ENCODE measurements at regions not wholly inside any gene's neighbourhood (a gene's known extent, or its start where the extent isn't known, plus 50 kb on each side); places are given as distances from the start of the nearest gene placed in this dataset.

DNA sequence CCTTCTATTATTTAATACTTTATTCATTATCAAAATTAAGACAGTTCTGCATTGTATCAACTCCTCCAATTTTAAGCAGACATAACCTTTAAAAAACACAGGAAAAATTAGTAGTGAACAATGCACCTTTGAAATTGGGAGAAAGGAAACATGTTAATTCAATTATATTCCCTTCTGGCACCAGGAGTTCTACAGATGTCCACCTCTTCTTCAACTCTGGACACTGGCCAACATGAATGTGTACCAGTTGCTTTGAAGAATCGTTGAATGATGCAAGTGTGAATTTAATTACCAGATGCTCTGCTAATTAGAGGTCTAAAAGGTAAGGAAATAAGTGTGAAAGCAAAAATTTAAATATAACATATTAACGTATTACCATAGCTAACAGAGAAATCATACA, 206.7 kb upstream of the IGFBP3 start:
- TF ChIP-seq SIN3A (IDR thresholded peaks at IDR 0.05; ENCODE audit: low read depth, low read length) = no peak
- TF ChIP-seq TAF1 (IDR thresholded peaks at IDR 0.05; ENCODE audit: borderline replicate concordance, low read depth, low read length) = no peak
- TF ChIP-seq, protein P1, sequence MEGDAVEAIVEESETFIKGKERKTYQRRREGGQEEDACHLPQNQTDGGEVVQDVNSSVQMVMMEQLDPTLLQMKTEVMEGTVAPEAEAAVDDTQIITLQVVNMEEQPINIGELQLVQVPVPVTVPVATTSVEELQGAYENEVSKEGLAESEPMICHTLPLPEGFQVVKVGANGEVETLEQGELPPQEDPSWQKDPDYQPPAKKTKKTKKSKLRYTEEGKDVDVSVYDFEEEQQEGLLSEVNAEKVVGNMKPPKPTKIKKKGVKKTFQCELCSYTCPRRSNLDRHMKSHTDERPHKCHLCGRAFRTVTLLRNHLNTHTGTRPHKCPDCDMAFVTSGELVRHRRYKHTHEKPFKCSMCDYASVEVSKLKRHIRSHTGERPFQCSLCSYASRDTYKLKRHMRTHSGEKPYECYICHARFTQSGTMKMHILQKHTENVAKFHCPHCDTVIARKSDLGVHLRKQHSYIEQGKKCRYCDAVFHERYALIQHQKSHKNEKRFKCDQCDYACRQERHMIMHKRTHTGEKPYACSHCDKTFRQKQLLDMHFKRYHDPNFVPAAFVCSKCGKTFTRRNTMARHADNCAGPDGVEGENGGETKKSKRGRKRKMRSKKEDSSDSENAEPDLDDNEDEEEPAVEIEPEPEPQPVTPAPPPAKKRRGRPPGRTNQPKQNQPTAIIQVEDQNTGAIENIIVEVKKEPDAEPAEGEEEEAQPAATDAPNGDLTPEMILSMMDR (IDR thresholded peaks at IDR 0.05 in 2 of 3, conservative IDR thresholded peaks at IDR 0.05 in 1 of 3; ENCODE audit: control insufficient read depth in 2 of 3, extremely low read depth in 1 of 3, insufficient read depth in 1 of 3, low read depth in 3 of 3, low read length in 3 of 3) = no peak
- TF ChIP-seq POLR2AphosphoS5 (IDR thresholded peaks at IDR 0.05; ENCODE audit: low read length) = no peak
- no peak for TF ChIP-seq SUZ12 (IDR thresholded peaks at IDR 0.05; ENCODE audit: unreplicated experiment)
- TF ChIP-seq, protein P2, sequence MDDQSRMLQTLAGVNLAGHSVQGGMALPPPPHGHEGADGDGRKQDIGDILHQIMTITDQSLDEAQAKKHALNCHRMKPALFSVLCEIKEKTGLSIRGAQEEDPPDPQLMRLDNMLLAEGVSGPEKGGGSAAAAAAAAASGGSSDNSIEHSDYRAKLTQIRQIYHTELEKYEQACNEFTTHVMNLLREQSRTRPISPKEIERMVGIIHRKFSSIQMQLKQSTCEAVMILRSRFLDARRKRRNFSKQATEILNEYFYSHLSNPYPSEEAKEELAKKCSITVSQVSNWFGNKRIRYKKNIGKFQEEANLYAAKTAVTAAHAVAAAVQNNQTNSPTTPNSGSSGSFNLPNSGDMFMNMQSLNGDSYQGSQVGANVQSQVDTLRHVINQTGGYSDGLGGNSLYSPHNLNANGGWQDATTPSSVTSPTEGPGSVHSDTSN (IDR thresholded peaks at IDR 0.05; ENCODE audit: insufficient replicate concordance, low read depth, low read length) = no peak
- no peak for TF ChIP-seq EZH2 (IDR thresholded peaks at IDR 0.05; ENCODE audit: borderline replicate concordance, control insufficient read depth, low read depth, low read length)
- TF ChIP-seq JUND (IDR thresholded peaks at IDR 0.05; ENCODE audit: low read depth, low read length) = no peak
- TF ChIP-seq, protein P3, sequence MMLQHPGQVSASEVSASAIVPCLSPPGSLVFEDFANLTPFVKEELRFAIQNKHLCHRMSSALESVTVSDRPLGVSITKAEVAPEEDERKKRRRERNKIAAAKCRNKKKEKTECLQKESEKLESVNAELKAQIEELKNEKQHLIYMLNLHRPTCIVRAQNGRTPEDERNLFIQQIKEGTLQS (IDR thresholded peaks at IDR 0.05; ENCODE audit: borderline replicate concordance, extremely low read depth, low read depth, low read length) = no peak
- TF ChIP-seq, protein P4, sequence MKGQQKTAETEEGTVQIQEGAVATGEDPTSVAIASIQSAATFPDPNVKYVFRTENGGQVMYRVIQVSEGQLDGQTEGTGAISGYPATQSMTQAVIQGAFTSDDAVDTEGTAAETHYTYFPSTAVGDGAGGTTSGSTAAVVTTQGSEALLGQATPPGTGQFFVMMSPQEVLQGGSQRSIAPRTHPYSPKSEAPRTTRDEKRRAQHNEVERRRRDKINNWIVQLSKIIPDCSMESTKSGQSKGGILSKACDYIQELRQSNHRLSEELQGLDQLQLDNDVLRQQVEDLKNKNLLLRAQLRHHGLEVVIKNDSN (IDR thresholded peaks at IDR 0.05; ENCODE audit: borderline replicate concordance, extremely low read length, insufficient read depth, low read depth, low read length) = no peak
- TF ChIP-seq POLR2A (IDR thresholded peaks at IDR 0.05; ENCODE audit: low read depth, low read length) = no peak
- TF ChIP-seq STAT1 (conservative IDR thresholded peaks at IDR 0.05) = no peak
